Tibial nerve (tissue), 4 donors: ENCODE measurements at regions not wholly inside any gene's neighbourhood (a gene's known extent, or its start where the extent isn't known, plus 50 kb on each side); places are given as distances from the start of the nearest gene placed in this dataset.

Experiments
- DNase-seq, 2 donors: peaks; one replicate each; pipeline ENCODE4 v3.0.0-alpha.2; 2019; ENCODE audit warnings: low spot score in 2 of 2
- H3K27ac ChIP-seq, 4 donors: fragments of 200-600 bp; sonication (generic) in 3 of 4; one replicate each; pipeline ENCODE4 v1.5.1; 2017 to 2019; ENCODE audit warnings: mild to moderate bottlenecking in 1 of 4
- H3K27me3 ChIP-seq, 2 donors: fragments of 200-600 bp; sonication (generic) in 1 of 2; one replicate each; pipeline versions ENCODE4 v1.5.1 to v1.6.0; 2017 to 2019
- H3K36me3 ChIP-seq, 3 donors: fragments of 200-600 bp; sonication (generic); one replicate each; pipeline ENCODE4 v1.5.1; 2018 to 2019
- H3K4me1 ChIP-seq, 4 donors: fragments of 200-600 bp; sonication (generic) in 3 of 4; one replicate each; pipeline ENCODE4 v1.5.1; 2017 to 2019
- H3K4me3 ChIP-seq, 4 donors: fragments of 200-600 bp; sonication (generic) in 3 of 4; one replicate each; pipeline ENCODE4 v1.5.1; 2017 to 2019; ENCODE audit warnings: mild to moderate bottlenecking in 1 of 4, moderate library complexity in 1 of 4
- H3K9me3 ChIP-seq, 4 donors: fragments of 200-600 bp; sonication (generic) in 3 of 4; one replicate each; pipeline ENCODE4 v1.5.1; 2017 to 2019
- EP300 ChIP-seq, 2 donors: sonication (generic); formaldehyde crosslinking; IDR thresholded peaks; one replicate each; pipeline ENCODE4 v1.6.1; 2017; ENCODE audit warnings: antibody characterized with exemption in 2 of 2, mild to moderate bottlenecking in 1 of 2
- POLR2A ChIP-seq, 2 donors: fragments of 450-650 bp; IDR thresholded peaks; one replicate each; pipeline ENCODE4 v1.6.1; 2017; ENCODE audit warnings: antibody characterized with exemption in 2 of 2, mild to moderate bottlenecking in 2 of 2, moderate library complexity in 2 of 2
- WGBS, 2 donors: methylation state at CpG; one replicate each; pipeline ENCODE4 v1.1.5; 2018; 5-methylcytosine and 5-hydroxymethylcytosine counted together
- TF ChIP-seq, protein P1 (sequence below), 5 experiments: fragments of 200-600 bp in 3 of 5; fragments of 450-650 bp in 2 of 5; sonication (generic) in 3 of 5; IDR thresholded peaks; one replicate each; pipeline ENCODE4 v1.5.1; 2016 to 2019; ENCODE audit warnings: antibody characterized with exemption in 5 of 5, mild to moderate bottlenecking in 3 of 5, moderate library complexity in 2 of 5

DNA sequence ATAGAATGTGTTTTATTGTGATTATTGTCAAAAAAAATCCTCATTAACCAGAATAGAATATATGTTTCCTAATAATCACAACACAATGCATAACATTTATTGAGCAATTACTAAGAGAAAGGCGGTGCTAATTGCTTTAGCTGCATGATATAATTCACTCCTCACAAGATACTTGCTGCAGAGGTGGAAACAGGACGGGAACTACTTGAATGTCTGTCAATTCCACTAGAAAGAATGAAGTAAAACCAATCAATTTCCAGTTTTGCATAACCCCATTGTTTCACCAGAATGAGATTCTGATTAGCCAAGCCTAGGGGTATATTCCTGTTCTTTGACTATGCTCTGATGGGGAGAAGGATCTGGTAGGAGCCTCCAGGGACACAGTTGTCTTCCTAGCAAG lies 239.1 kb upstream of the NRP1 start:
- no peaks in the 10 kb centered on the region for H3K9me3 ChIP-seq
- no peak for DNase-seq
- H3K4me3 ChIP-seq = no peak overlapping the region
- TF ChIP-seq, protein P1, sequence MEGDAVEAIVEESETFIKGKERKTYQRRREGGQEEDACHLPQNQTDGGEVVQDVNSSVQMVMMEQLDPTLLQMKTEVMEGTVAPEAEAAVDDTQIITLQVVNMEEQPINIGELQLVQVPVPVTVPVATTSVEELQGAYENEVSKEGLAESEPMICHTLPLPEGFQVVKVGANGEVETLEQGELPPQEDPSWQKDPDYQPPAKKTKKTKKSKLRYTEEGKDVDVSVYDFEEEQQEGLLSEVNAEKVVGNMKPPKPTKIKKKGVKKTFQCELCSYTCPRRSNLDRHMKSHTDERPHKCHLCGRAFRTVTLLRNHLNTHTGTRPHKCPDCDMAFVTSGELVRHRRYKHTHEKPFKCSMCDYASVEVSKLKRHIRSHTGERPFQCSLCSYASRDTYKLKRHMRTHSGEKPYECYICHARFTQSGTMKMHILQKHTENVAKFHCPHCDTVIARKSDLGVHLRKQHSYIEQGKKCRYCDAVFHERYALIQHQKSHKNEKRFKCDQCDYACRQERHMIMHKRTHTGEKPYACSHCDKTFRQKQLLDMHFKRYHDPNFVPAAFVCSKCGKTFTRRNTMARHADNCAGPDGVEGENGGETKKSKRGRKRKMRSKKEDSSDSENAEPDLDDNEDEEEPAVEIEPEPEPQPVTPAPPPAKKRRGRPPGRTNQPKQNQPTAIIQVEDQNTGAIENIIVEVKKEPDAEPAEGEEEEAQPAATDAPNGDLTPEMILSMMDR (IDR thresholded peaks at IDR 0.05) = no peak
- TF ChIP-seq POLR2A (IDR thresholded peaks at IDR 0.05) = no peak
- TF ChIP-seq EP300 (IDR thresholded peaks at IDR 0.05) = no peak
- H3K27ac ChIP-seq = no peak overlapping the region
- WGBS, 2 donors = 74 to 84% methylated on average over 2 of the region's 2 CpGs
- no peaks in the 10 kb centered on the region for H3K27me3 ChIP-seq
- H3K4me1 ChIP-seq = no peaks in the 10 kb centered on the region
- H3K36me3 ChIP-seq = no peaks in the 10 kb centered on the region

DNA sequence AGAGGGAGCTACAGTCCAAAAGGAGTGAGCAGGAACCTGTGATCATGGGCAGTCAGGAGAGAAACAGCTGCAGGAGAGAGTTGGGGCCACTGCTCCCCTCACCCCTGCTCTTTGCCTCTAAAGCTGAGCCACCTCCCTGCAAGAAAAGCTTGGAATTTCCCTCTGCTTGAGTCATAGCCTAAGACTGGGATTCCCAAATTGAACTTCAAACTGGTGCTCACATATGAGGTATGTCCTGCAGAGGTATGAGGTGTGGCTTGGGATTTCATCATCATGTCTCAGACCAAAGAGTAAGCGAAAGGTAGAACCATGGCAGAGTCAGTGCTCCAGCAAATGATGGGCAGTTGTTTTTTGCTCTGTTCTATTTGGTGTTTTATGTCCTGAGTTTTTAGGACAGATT lies 237.1 kb upstream of the NRP1 start:
- WGBS, 2 donors = 94 to 97% methylated on average over 1 of the region's 1 CpG
- no peak overlapping the region for H3K4me3 ChIP-seq
- no peaks in the 10 kb centered on the region for H3K27me3 ChIP-seq
- no peaks in the 10 kb centered on the region for H3K36me3 ChIP-seq
- no peaks in the 10 kb centered on the region for H3K9me3 ChIP-seq
- H3K27ac ChIP-seq = no peak overlapping the region
- TF ChIP-seq EP300 (IDR thresholded peaks at IDR 0.05) (no peak), POLR2A (IDR thresholded peaks at IDR 0.05) (no peak)
- TF ChIP-seq, protein P1 (IDR thresholded peaks at IDR 0.05) = no peak
- no peak for DNase-seq
- no peaks in the 10 kb centered on the region for H3K4me1 ChIP-seq

DNA sequence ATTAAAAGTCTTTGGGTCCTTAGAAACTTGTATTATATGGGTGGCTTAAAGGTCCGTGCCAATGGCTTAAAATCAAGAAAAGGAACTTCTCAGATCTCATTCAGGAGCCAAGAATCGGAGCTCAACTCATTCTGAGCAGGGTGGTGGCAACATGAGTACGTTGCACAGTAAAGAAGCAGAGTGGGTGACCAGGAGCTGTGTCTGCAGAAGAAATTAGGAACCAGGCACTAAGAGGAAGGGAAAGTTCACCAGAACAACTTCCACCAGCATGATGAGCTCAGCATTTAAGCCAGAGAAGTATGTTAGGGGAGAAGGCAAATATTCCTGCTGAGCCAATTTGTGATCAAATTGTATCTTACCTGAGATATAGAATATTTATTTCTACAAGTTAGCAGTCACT lies 236.0 kb upstream of the NRP1 start:
- H3K36me3 ChIP-seq = no peaks in the 10 kb centered on the region
- no peaks in the 10 kb centered on the region for H3K9me3 ChIP-seq
- no peaks in the 10 kb centered on the region for H3K27me3 ChIP-seq
- no peak overlapping the region for H3K27ac ChIP-seq
- TF ChIP-seq, protein P1 (IDR thresholded peaks at IDR 0.05) = no peak
- no peak for TF ChIP-seq POLR2A (IDR thresholded peaks at IDR 0.05)
- peak in 1 of 2 donors; percentile 54 for TF ChIP-seq EP300 (IDR thresholded peaks at IDR 0.05)
- H3K4me1 ChIP-seq = no peaks in the 10 kb centered on the region
- H3K4me3 ChIP-seq = no peak overlapping the region
- no peak for DNase-seq
- WGBS, 2 donors = 64 to 81% methylated on average over 3 of the region's 3 CpGs

DNA sequence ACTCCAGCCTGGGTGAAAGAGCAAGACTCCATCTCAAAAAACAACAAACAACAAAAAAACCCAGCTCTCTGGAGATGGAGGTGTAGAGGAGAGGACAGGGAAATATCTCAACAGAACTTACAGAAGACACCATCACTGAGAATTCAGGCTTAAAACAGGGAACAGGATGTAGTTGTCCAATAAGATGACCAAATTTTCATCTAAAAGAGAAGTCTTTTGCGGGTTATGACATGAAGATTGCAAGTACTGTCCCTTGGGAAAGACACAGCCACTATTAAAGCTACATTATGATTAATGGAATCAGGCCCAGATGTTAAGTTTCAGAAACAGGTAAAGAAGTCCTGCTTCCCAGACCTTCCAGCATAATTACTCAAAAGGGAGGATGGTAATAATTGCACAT lies 235.2 kb upstream of the NRP1 start:
- no peaks in the 10 kb centered on the region for H3K36me3 ChIP-seq
- no peak overlapping the region for H3K4me3 ChIP-seq
- no peaks in the 10 kb centered on the region for H3K4me1 ChIP-seq
- WGBS, 2 donors = 77 to 86% methylated on average over 1 of the region's 1 CpG
- DNase-seq = no peak
- TF ChIP-seq POLR2A (IDR thresholded peaks at IDR 0.05) = no peak
- no peak for TF ChIP-seq EP300 (IDR thresholded peaks at IDR 0.05)
- TF ChIP-seq, protein P1 (IDR thresholded peaks at IDR 0.05) = no peak
- no peak overlapping the region for H3K27ac ChIP-seq
- H3K9me3 ChIP-seq = no peaks in the 10 kb centered on the region
- H3K27me3 ChIP-seq = no peaks in the 10 kb centered on the region

DNA sequence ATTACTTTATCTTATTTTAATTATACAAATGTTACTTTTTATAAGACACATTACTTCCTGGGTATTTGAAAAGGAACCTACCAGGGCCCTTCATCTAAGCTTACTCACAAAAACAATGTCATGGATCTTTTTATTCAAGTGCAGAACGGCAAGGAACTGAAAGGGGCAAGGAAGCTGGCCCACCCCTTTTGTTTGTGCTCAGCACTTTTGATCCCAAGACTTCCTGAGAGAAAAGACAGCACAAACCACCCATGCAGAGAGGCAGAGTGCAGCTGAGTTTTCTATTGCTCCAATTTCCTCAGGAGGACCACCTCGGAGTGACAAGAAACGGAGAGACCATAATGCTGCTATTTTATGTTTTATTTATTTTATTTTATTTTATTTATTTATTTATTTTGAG lies 232.0 kb upstream of the NRP1 start:
- no peaks in the 10 kb centered on the region for H3K27me3 ChIP-seq
- H3K4me1 ChIP-seq = no peaks in the 10 kb centered on the region
- no peak overlapping the region for H3K4me3 ChIP-seq
- TF ChIP-seq POLR2A (IDR thresholded peaks at IDR 0.05) = no peak
- TF ChIP-seq, protein P1 (IDR thresholded peaks at IDR 0.05) = no peak
- peak in 1 of 2 donors; percentile 18 for TF ChIP-seq EP300 (IDR thresholded peaks at IDR 0.05)
- H3K36me3 ChIP-seq = no peaks in the 10 kb centered on the region
- H3K27ac ChIP-seq = no peak overlapping the region
- no peak for DNase-seq
- 46 to 52% methylated on average over 3 of the region's 3 CpGs for WGBS, 2 donors
- H3K9me3 ChIP-seq = no peaks in the 10 kb centered on the region
